Stomach smooth muscle (tissue), 2 donors: ENCODE measurements at regions not wholly inside any gene's neighbourhood (a gene's known extent, or its start where the extent isn't known, plus 50 kb on each side); places are given as distances from the start of the nearest gene placed in this dataset.
"Not testable (repeated sequence)": the region's sequence is repeated elsewhere in the genome, so short reads cannot be mapped to it uniquely, and the experiment has no call there.

Source experiments
- H3K27ac ChIP-seq: one replicate; pipeline ENCODE4 v1.7.0; 2013; ENCODE audit warnings: mild to moderate bottlenecking, low read length, inconsistent platforms
- H3K27me3 ChIP-seq, 2 donors: one replicate each; pipeline ENCODE4 v1.7.0; 2013; ENCODE audit warnings: low read length in 2 of 2; ENCODE audit not compliant: insufficient read depth in 2 of 2, control insufficient read depth in 1 of 2
- H3K36me3 ChIP-seq, 2 donors: one replicate each; pipeline ENCODE4 v1.7.0; 2013; ENCODE audit warnings: low read length in 2 of 2; ENCODE audit not compliant: control insufficient read depth in 2 of 2, insufficient read depth in 2 of 2
- H3K4me1 ChIP-seq: one replicate; pipeline ENCODE4 v1.7.0; 2013; ENCODE audit warnings: low read length; ENCODE audit not compliant: control insufficient read depth, insufficient read depth
- H3K4me3 ChIP-seq, 2 donors: one replicate each; pipeline ENCODE4 v1.7.0; 2013; ENCODE audit warnings: low read length in 2 of 2
- H3K9ac ChIP-seq, 2 donors: one replicate each; pipeline ENCODE4 v1.7.0; 2013; ENCODE audit warnings: low read length in 2 of 2, mild to moderate bottlenecking in 1 of 2
- H3K9me3 ChIP-seq, 2 donors: one replicate each; pipeline ENCODE4 v1.7.0; 2013; ENCODE audit warnings: low read length in 2 of 2; ENCODE audit not compliant: control insufficient read depth in 2 of 2
- donor health status: healthy.
- donor health status: Pancreatic carcinoma.

DNA sequence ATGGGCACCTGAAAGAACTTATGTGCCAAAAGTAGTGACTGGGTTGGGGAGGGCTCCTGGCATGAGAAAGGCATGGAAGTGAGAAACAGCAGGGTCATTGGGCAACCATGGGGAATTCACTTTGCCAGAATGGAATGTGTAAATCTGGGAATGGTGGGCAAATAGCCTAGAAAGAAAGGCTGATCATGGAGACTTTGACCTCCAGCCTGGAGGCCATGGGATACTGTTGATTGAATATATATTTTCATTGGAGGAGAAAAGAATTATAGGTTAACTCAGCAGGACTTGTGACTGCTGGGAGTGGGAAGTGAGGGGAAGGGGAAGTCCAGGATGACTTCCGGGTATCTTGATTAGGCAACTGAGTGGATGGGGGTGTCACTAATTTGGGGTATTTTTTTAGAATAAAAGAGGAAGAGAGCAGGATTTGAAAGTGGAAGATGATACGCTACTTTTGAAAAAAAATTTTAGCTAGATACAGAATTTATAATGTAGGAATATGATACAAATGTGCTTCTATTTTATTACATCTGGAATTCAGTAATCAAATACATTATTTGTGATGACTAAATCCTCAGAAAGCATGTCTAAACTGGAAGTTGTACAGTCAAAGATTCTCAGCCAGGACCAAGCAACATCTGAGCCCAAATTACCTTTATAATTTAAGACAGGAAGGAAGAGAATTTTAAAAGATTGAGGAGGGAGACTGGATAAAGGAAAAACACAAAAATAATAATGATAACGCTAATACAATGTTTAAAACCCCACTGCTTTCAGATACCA lies 116.2 kb downstream of the GATA6 start:
- no peak overlapping the region for H3K9ac ChIP-seq
- no peaks in the 10 kb centered on the region for H3K4me1 ChIP-seq
- no peak overlapping the region for H3K4me3 ChIP-seq
- H3K27me3 ChIP-seq: no peaks in the 10 kb centered on the region
- no peak overlapping the region for H3K27ac ChIP-seq
- H3K9me3 ChIP-seq: peaks cover 0 to 4% of the 10 kb centered on the region in 2 donors
- H3K36me3 ChIP-seq: no peaks in the 10 kb centered on the region

DNA sequence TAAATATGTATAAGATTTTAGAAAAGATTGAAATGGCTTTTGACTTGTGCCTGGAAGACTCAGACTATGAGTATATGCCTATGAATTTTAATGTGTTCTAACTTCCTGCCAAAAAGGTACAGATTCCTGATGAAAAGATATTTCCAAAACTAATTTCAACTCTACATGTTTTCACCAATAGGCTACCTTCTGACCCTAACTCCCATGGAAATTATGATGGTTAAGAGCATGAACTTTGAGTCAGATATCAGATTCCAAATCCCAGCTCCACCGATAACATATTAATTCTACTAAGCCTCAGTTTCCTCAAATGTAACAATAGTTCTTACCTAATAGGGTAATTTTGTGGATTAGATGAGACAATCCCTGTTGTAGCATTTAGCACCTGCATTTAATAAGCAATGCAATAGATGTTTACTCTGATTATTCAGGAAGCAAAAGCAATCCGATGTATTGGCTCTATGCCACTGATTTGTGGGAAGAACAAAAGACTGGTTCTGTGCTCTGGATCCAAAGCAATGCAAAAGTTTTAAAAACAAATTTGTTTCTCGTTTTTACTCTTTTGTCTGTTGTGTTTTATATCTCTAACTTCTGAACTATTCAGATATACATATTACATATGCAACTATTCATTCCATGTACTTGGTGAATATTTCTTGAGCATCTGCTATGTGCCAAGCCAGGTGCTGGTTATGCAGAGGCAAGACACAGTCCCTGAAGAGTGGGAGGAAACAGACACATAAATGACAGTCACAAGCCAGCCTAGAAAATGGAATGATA lies 115.4 kb downstream of the GATA6 start:
- Histone ChIP-seq H3K9ac (no peak overlapping the region), H3K27ac (no peak overlapping the region), H3K36me3 (no peaks in the 10 kb centered on the region), H3K27me3 (no peaks in the 10 kb centered on the region), H3K4me1 (no peaks in the 10 kb centered on the region), H3K4me3 (no peak overlapping the region), H3K9me3 (peaks cover 0 to 4% of the 10 kb centered on the region in 2 donors)

DNA sequence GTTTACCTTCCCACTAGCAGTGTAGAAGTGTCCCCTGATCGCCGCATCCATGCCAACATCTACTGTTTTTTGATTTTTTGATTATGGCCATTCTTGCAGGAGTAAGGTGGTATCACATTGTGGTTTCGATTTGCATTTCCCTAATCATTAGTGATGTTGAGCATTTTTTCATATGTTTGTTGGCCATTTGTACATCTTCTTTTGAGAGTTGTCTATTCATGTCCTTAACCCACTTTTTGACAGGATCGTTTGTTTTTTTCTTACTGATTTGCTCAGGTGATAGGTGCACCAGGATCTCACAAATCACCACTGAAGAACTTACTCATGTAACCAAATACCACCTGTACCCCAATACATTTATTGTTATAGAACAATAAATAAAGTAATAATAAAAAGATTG lies 114.5 kb downstream of the GATA6 start:
- H3K9ac ChIP-seq, H3K9me3 ChIP-seq, H3K36me3 ChIP-seq, H3K4me1 ChIP-seq, H3K4me3 ChIP-seq, H3K27ac ChIP-seq, H3K27me3 ChIP-seq: not testable (repeated sequence)

DNA sequence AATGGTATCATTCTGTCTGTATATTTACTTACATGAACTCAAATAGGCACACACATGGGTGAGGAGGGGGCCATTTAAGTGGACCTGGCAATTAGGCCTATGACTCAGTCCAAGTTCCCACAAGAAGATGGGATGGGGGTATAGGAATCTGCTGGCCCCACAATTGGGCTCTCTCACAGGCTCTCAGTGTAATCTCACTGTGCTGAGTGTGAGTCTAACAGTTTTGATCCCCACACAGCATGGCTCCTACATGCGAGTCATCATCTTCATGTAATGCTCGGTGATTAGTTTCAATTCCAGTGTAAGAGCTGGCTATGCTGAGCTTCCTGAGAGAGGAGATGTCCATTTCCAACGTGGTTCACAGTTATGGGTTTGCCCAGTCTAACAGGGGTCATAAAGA lies 114.0 kb downstream of the GATA6 start:
- no peak overlapping the region for H3K4me3 ChIP-seq
- H3K4me1 ChIP-seq: no peaks in the 10 kb centered on the region
- no peak overlapping the region for H3K27ac ChIP-seq
- no peaks in the 10 kb centered on the region for H3K9me3 ChIP-seq
- H3K9ac ChIP-seq: no peak overlapping the region
- H3K36me3 ChIP-seq: no peaks in the 10 kb centered on the region
- no peaks in the 10 kb centered on the region for H3K27me3 ChIP-seq

DNA sequence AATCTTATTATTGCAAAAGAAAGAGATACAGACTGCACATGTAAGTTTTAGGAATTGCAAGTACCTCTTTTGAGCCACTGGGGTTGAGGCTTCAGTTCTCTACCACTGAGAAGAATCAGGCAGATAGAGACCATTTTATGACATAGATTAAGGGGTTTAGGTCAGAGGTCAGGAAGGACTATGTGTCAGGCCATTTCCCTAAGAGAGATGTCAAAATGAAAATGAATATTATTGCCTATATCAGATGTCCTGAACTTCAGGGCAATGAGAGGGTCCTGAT lies 113.7 kb downstream of the GATA6 start:
- H3K27me3 ChIP-seq: no peaks in the 10 kb centered on the region
- H3K36me3 ChIP-seq: no peaks in the 10 kb centered on the region
- no peaks in the 10 kb centered on the region for H3K4me1 ChIP-seq
- H3K9me3 ChIP-seq: no peaks in the 10 kb centered on the region
- H3K4me3 ChIP-seq: no peak overlapping the region
- H3K27ac ChIP-seq: no peak overlapping the region
- no peak overlapping the region for H3K9ac ChIP-seq

DNA sequence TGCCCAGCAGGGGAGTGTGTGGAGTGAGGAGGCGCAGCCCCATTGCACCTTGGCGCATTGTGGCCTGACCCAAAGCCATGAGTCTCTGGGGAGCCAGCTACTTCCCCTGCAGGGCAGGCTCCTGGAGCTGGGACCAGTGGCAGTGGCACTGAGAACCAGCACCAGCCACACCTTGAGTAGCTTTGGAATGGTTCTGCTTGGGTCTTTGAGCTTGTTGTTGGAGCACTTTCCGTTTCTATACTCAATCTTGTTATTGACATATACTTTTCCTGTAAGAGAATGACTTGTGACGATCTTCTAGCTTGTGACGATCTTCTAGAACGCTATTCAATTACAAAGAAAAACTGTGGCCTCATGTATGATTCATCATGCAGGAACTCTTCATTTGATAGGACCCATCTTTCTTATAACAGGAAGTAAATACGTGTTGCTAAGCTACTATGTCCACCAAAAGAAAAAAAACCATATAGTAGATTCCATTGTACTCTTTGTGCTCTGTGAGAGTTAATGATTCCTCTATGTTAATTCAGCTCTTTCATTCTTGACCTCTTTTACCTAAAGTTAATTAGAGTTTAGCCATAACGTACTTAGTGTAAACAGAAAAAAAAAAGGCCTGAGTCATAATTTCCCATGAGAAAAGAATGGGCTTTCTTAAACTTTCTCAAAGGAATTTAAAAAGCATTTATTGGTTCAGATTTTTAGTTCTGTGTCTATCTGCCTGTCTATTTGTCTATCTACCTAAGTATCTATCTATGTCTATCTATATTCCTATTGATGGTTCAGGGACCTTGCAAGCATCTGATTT lies 113.1 kb downstream of the GATA6 start:
- Histone ChIP-seq H3K4me1 (no peaks in the 10 kb centered on the region), H3K4me3 (no peak overlapping the region), H3K9ac (no peak overlapping the region)

DNA sequence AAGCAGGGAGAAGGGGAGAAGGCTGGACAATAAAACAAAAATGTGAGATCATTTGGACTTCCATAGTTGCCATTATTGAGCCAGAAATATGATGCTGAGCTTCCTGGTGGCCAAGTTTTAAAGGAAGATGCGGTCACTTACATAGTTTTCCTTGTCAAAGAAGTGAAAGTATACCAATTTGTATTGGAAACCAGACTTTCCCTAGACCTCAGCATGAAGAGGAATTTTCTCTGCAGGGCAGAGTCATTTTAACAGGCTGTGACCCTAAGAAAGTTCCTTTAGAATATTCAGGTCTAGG lies 111.0 kb downstream of the GATA6 start:
- H3K4me3 ChIP-seq: no peak overlapping the region
- H3K36me3 ChIP-seq: no peaks in the 10 kb centered on the region
- no peak overlapping the region for H3K27ac ChIP-seq
- no peak overlapping the region for H3K9ac ChIP-seq
- H3K27me3 ChIP-seq: no peaks in the 10 kb centered on the region
- H3K9me3 ChIP-seq: no peaks in the 10 kb centered on the region
- no peaks in the 10 kb centered on the region for H3K4me1 ChIP-seq

More for the DNA sequence above, 113.1 kb downstream of the GATA6 start:
- no peaks in the 10 kb centered on the region for H3K9me3 ChIP-seq
- no peak overlapping the region for H3K27ac ChIP-seq
- no peaks in the 10 kb centered on the region for H3K27me3 ChIP-seq
- no peaks in the 10 kb centered on the region for H3K36me3 ChIP-seq

DNA sequence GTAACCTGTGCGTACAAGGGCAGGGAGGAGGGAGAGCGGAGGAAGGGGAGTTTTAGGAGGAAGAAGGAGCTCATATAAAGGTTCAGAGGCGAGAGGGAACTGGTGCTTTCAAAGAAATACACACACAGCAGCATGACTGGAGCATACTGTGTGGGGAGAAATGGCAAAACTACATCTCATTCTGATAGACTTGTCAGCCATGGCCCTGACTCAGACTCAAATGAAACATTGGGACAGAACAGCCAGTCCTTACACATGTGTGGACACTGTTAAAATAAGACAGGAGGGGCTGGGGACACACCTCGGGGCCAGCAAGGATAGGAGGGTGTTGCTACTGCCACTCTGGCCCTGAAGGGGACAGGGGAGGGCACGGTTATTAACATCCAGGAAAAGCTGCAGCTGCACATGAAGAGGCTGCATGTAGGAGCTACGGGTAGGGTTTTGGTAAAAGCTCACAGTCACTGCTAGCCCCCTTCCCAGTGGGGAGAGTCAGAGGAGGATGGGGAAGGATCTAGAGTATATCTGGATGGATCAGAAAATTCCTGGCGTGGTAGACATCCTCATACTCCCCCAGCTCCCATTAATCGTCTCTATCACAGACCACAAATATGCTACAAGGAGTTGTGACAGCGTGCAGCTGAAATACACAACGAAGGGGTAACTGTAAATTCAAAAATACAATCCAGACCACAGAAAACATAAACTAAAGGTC lies 110.5 kb downstream of the GATA6 start:
- Histone ChIP-seq H3K4me1 (no peaks in the 10 kb centered on the region), H3K36me3 (no peaks in the 10 kb centered on the region), H3K9ac (no peak overlapping the region), H3K27me3 (no peaks in the 10 kb centered on the region), H3K4me3 (no peak overlapping the region), H3K27ac (no peak overlapping the region), H3K9me3 (no peaks in the 10 kb centered on the region)

DNA sequence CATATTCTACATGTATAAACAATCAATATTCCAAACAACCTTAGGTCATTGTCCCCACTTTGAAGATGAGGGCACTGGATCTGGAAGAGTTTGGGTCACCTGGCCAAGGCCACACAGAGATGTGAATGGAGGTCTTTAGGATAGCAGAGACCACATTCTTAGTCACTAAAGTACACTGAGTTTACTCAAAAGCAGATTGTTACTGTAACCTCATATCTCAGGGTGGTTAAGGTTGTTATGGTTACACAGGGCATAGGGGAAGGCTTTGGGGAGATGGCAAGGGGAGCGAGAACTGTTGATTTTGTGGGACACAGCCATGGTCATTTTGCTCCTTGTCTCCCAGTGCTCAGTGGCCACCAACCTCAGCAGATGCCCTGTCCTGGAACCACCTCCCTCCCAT lies 109.4 kb downstream of the GATA6 start:
- H3K27ac ChIP-seq: no peak overlapping the region
- H3K9me3 ChIP-seq: no peaks in the 10 kb centered on the region
- H3K9ac ChIP-seq: no peak overlapping the region
- no peaks in the 10 kb centered on the region for H3K36me3 ChIP-seq
- no peak overlapping the region for H3K4me3 ChIP-seq
- H3K27me3 ChIP-seq: no peaks in the 10 kb centered on the region
- no peaks in the 10 kb centered on the region for H3K4me1 ChIP-seq

DNA sequence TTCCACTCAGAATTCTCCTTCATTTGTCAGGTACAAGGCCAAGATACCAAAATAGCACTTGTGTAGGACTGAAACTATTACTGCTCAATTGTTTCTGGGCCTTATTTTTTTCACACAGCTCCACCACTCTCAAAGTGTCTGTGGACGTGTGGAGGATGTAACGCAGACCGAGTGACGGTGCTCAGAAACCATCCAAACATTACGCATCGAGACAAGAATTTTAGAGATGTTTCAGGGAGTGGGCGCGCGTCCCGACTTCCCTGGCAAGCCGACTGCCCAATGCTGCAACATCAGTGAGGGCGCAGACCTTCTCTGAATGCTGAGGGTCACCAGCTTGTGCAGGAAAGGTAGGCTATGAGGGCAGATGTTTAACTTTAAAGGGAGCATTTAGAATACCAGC lies 108.4 kb downstream of the GATA6 start:
- Histone ChIP-seq H3K36me3 (no peaks in the 10 kb centered on the region), H3K27me3 (no peaks in the 10 kb centered on the region), H3K9ac (no peak overlapping the region), H3K27ac (no peak overlapping the region), H3K4me1 (no peaks in the 10 kb centered on the region), H3K4me3 (no peak overlapping the region), H3K9me3 (no peaks in the 10 kb centered on the region)
